ENCODE measurements at regions not wholly inside any gene's neighbourhood (a gene's known extent, or its start where the extent isn't known, plus 50 kb on each side); places are given as distances from the start of the nearest gene placed in this dataset.

- no peak for TF ChIP-seq CTCF (IDR thresholded peaks at IDR 0.05)
- TF ChIP-seq POLR2A (IDR thresholded peaks at IDR 0.05), result no peak
These were observed 645.2 kb upstream of the COX7C start for GRCh38 chr5:85972539-85972938.
